Type B pancreatic cell (in vitro differentiated cells): ENCODE measurements at regions not wholly inside any gene's neighbourhood (a gene's known extent, or its start where the extent isn't known, plus 50 kb on each side); places are given as distances from the start of the nearest gene placed in this dataset. TPM values are rescaled to one million over a fixed set of nuclear protein-coding genes. Genes with fewer than 3 reads are reported as not detected.

Experiments used
- DNase-seq: peaks from one replicate; pipeline ENCODE4 v3.0.0; 2021; ENCODE audit warnings: mixed read lengths; ENCODE audit not compliant: unreplicated experiment; ENCODE audit errors: extremely low spot score
- H3K27ac Mint-ChIP-seq: 2 replicates; pipeline ENCODE4 v1.8.0; 2021; ENCODE audit warnings: mild to moderate bottlenecking, mixed read lengths
- H3K27me3 Mint-ChIP-seq: 2 replicates; pipeline ENCODE4 v1.8.0; 2021; ENCODE audit warnings: mixed read lengths
- H3K36me3 Mint-ChIP-seq: 2 replicates; pipeline ENCODE4 v1.8.0; 2021; ENCODE audit warnings: mixed read lengths
- H3K4me1 Mint-ChIP-seq: one replicate; pipeline ENCODE4 v1.8.0; 2021; ENCODE audit warnings: mixed read lengths; ENCODE audit not compliant: unreplicated experiment
- H3K4me3 Mint-ChIP-seq: 2 replicates; pipeline ENCODE4 v1.8.0; 2021; ENCODE audit warnings: mild to moderate bottlenecking, mixed read lengths
- H3K9me3 Mint-ChIP-seq: 2 replicates; pipeline ENCODE4 v1.8.0; 2021; ENCODE audit warnings: mixed read lengths
- CTCF ChIP-seq: fragments of 200-600 bp; sonication (generic); conservative IDR thresholded peaks from 2 replicates; pipeline ENCODE4 v1.5.0; 2021; ENCODE audit warnings: antibody characterized with exemption, mild to moderate bottlenecking
- microRNA-seq: library from miRNA; unstranded; fragments of <30 nt; microRNA quantifications from one replicate; pipeline ENCODE4, GENCODE V29; 2020

- H3K27ac Mint-ChIP-seq, result no peak overlapping the region
Measured at GRCh38 chr12:116504438-116504837, 54.7 kb upstream of the MAP1LC3B2 start.

GRCh38 chr12:116506697-116507064 lies 52.5 kb upstream of the MAP1LC3B2 start:
- H3K27me3 Mint-ChIP-seq, result peaks cover 11% of the 10 kb centered on the region
- no peak for DNase-seq
- H3K9me3 Mint-ChIP-seq, result no peaks in the 10 kb centered on the region
- peak overlapping the region; percentile 70 for H3K4me3 Mint-ChIP-seq
- no peak for TF ChIP-seq CTCF
- H3K27ac Mint-ChIP-seq, result peak overlapping the region; percentile 60
- no peaks in the 10 kb centered on the region for H3K36me3 Mint-ChIP-seq
- peaks cover 34% of the 10 kb centered on the region for H3K4me1 Mint-ChIP-seq

More at GRCh38 chr12:116504438-116504837, 54.7 kb upstream of the MAP1LC3B2 start:
- Mint-ChIP-seq H3K36me3 (no peaks in the 10 kb centered on the region), H3K9me3 (no peaks in the 10 kb centered on the region), H3K4me1 (peaks cover 34% of the 10 kb centered on the region), H3K4me3 (no peak overlapping the region), H3K27me3 (peaks cover 11% of the 10 kb centered on the region)
- TF ChIP-seq CTCF, result no peak
- no peak for DNase-seq

- Mint-ChIP-seq H3K4me3 (peak overlapping the region; percentile 85), H3K4me1 (peaks cover 18% of the 10 kb centered on the region), H3K27me3 (peaks cover 11% of the 10 kb centered on the region), H3K9me3 (no peaks in the 10 kb centered on the region), H3K27ac (no peak overlapping the region), H3K36me3 (no peaks in the 10 kb centered on the region)
- no peak for TF ChIP-seq CTCF
- DNase-seq, result no peak
Measured at GRCh38 chr12:116508145-116509121, 50.7 kb upstream of the MAP1LC3B2 start.

Small RNA genes lying in the stretch of these regions (microRNA-seq; reads per million reads assigned to microRNA genes)
- not detected for gene MIR4472-2
